NCI-H146 (cell line): ENCODE measurements at regions not wholly inside any gene's neighbourhood (a gene's known extent, or its start where the extent isn't known, plus 50 kb on each side); places are given as distances from the start of the nearest gene placed in this dataset.

Experiments
- DNase-seq: peaks from one replicate; lab custom pipeline; 2025; lab: John Stamatoyannopoulos, UW

- no peak for DNase-seq
These were observed 186.9 kb downstream of the EMP1 start for GRCh38 chr12:13383379-13383778.

- DNase-seq: no peak
These were observed 183.8 kb downstream of the EMP1 start for GRCh38 chr12:13380297-13380696.

GRCh38 chr12:13379531-13380188 is 183.1 kb downstream of the EMP1 start:
- no peak for DNase-seq

GRCh38 chr12:13377698-13378097 is 181.2 kb downstream of the EMP1 start:
- no peak for DNase-seq

- DNase-seq: no peak
These were observed 180.3 kb downstream of the EMP1 start for GRCh38 chr12:13376610-13377373.

GRCh38 chr12:13375583-13376345 is 179.2 kb downstream of the EMP1 start:
- no peak for DNase-seq

GRCh38 chr12:13374793-13375192 is 178.3 kb downstream of the EMP1 start:
- no peak for DNase-seq

GRCh38 chr12:13373803-13374202 is 177.3 kb downstream of the EMP1 start:
- DNase-seq: no peak

GRCh38 chr12:13373131-13373530 is 176.6 kb downstream of the EMP1 start:
- no peak for DNase-seq

GRCh38 chr12:13372386-13372785 is 175.9 kb downstream of the EMP1 start:
- DNase-seq: no peak

GRCh38 chr12:13371797-13372196 is 175.3 kb downstream of the EMP1 start:
- no peak for DNase-seq

- no peak for DNase-seq
These were observed 174.8 kb downstream of the EMP1 start for GRCh38 chr12:13371367-13371766.

GRCh38 chr12:13369474-13370056 is 173.0 kb downstream of the EMP1 start:
- DNase-seq: no peak

GRCh38 chr12:13368971-13369370 is 172.4 kb downstream of the EMP1 start:
- peak; percentile 5 for DNase-seq

GRCh38 chr12:13368431-13368830 is 171.9 kb downstream of the EMP1 start:
- no peak for DNase-seq

GRCh38 chr12:13367973-13368372 is 171.4 kb downstream of the EMP1 start:
- no peak for DNase-seq

- no peak for DNase-seq
These were observed 169.3 kb downstream of the EMP1 start for GRCh38 chr12:13365748-13366366.

- DNase-seq: peak; percentile 72
These were observed 165.8 kb downstream of the EMP1 start for GRCh38 chr12:13362260-13362841.

- no peak for DNase-seq
These were observed 163.1 kb downstream of the EMP1 start for GRCh38 chr12:13359636-13360035.

GRCh38 chr12:13358391-13358905 is 161.9 kb downstream of the EMP1 start:
- DNase-seq: no peak

- DNase-seq: no peak
These were observed 154.4 kb downstream of the EMP1 start for GRCh38 chr12:13350946-13351345.
